Loucy (cell line): ENCODE measurements at regions not wholly inside any gene's neighbourhood (a gene's known extent, or its start where the extent isn't known, plus 50 kb on each side); places are given as distances from the start of the nearest gene placed in this dataset.

Experiments used
- H2AFZ ChIP-seq: fragments of 200-600 bp; sonication (generic); 2 replicates; pipeline ENCODE4 v1.6.0; 2016; ENCODE audit warnings: antibody characterized with exemption, mild to moderate bottlenecking, low read length, moderate library complexity
- H3F3A ChIP-seq: fragments of 200-600 bp; 2 replicates; pipeline ENCODE4 v1.6.0; 2016; ENCODE audit warnings: antibody characterized with exemption, low read depth, mild to moderate bottlenecking
- H3K27me3 ChIP-seq: fragments of 200-600 bp; sonication (generic); 2 replicates; pipeline ENCODE4 v1.6.1; 2014; ENCODE audit warnings: low read length, mild to moderate bottlenecking; ENCODE audit not compliant: insufficient read depth, poor library complexity, severe bottlenecking
- H3K36me3 ChIP-seq: fragments of 200-600 bp; sonication (generic); 2 replicates; pipeline ENCODE4 v1.6.1; 2016; ENCODE audit warnings: low read length; ENCODE audit not compliant: insufficient read depth
- H3K4me1 ChIP-seq: fragments of 200-600 bp; sonication (generic); 2 replicates; pipeline ENCODE4 v1.5.1; 2014; ENCODE audit warnings: low read length, mild to moderate bottlenecking; ENCODE audit not compliant: insufficient read depth, poor library complexity, severe bottlenecking
- H3K4me2 ChIP-seq: fragments of 200-600 bp; sonication (generic); 2 replicates; pipeline ENCODE4 v1.6.0; 2014; ENCODE audit warnings: antibody characterized with exemption, low read length, low read depth, mild to moderate bottlenecking; ENCODE audit not compliant: poor library complexity, severe bottlenecking
- H3K4me3 ChIP-seq: fragments of 200-600 bp; sonication (generic); 2 replicates; pipeline ENCODE4 v1.5.1; 2014; ENCODE audit warnings: low read length, mild to moderate bottlenecking, mixed read lengths; ENCODE audit not compliant: poor library complexity, severe bottlenecking
- H3K79me2 ChIP-seq: fragments of 200-600 bp; sonication (generic); 2 replicates; pipeline ENCODE4 v1.6.1; 2014; ENCODE audit warnings: low read length; ENCODE audit not compliant: insufficient read depth
- H3K9ac ChIP-seq: fragments of 200-600 bp; sonication (generic); 2 replicates; pipeline ENCODE4 v1.6.0; 2014; ENCODE audit warnings: mild to moderate bottlenecking, low read depth, low read length, moderate library complexity; ENCODE audit not compliant: poor library complexity, severe bottlenecking
- H3K9me2 ChIP-seq: fragments of 200-600 bp; sonication (generic); replicated peaks from 2 replicates; pipeline ENCODE4 v1.6.1; 2016; ENCODE audit warnings: low read depth, low read length, mixed read lengths
- H3K9me3 ChIP-seq: fragments of 200-600 bp; sonication (generic); 2 replicates; pipeline ENCODE4 v1.6.1; 2014; ENCODE audit warnings: mild to moderate bottlenecking, antibody characterized with exemption, low read length, low read depth; ENCODE audit not compliant: insufficient read depth
- H4K20me1 ChIP-seq: fragments of 200-600 bp; sonication (generic); 2 replicates; pipeline ENCODE4 v1.6.0; 2014; ENCODE audit warnings: antibody characterized with exemption, low read length, mild to moderate bottlenecking; ENCODE audit not compliant: insufficient read depth, poor library complexity, severe bottlenecking
- EZH2phosphoT487 ChIP-seq: fragments of 200-600 bp; IDR thresholded peaks from 2 replicates; pipeline ENCODE4 v1.6.1; 2018; ENCODE audit warnings: antibody characterized with exemption, mild to moderate bottlenecking, moderate library complexity, borderline replicate concordance
- TF ChIP-seq, protein P1 (sequence below): fragments of 200-600 bp; sonication (generic); conservative IDR thresholded peaks from 2 replicates; pipeline ENCODE4 v1.5.1; 2014; ENCODE audit warnings: mild to moderate bottlenecking, antibody characterized with exemption, low read length

DNA sequence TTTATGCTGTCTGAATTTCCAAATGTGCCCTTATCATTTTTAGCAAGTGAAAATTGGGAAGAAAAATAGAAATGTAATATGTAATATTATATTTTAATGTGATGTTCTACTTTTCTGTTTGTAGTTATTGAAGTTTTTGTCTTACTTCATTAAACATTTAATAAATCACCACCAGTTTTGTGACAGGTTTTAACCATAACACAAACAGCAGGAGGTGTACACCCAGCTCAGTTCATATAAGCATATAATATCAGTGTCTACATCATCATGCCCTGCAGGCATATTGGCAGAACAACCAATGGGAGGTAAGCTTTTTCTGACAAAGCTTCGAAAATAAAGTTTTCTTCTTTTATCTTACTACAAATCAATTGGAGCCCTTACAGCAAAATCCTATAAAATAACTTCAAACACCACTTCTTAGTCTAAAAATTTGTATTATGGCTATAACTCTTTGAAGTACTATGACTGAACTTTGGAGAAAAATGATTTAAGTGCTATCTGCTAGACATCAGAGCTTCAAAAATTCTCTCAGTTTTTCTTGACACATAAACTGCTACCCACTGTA is 236.7 kb downstream of the BARHL2 start:
- H3K9ac ChIP-seq: no peak overlapping the region
- H3K79me2 ChIP-seq: no peaks in the 10 kb centered on the region
- H3K9me2 ChIP-seq: no peaks in the 10 kb centered on the region
- no peak overlapping the region for H3K4me2 ChIP-seq
- H3K36me3 ChIP-seq: no peaks in the 10 kb centered on the region
- no peaks in the 10 kb centered on the region for H4K20me1 ChIP-seq
- no peaks in the 10 kb centered on the region for H3K27me3 ChIP-seq
- no peaks in the 10 kb centered on the region for H3K4me1 ChIP-seq
- no peaks in the 10 kb centered on the region for H3F3A ChIP-seq
- H2AFZ ChIP-seq: no peak overlapping the region
- no peak overlapping the region for H3K4me3 ChIP-seq
- H3K9me3 ChIP-seq: no peaks in the 10 kb centered on the region
- no peak for TF ChIP-seq EZH2phosphoT487
- TF ChIP-seq, protein P1, sequence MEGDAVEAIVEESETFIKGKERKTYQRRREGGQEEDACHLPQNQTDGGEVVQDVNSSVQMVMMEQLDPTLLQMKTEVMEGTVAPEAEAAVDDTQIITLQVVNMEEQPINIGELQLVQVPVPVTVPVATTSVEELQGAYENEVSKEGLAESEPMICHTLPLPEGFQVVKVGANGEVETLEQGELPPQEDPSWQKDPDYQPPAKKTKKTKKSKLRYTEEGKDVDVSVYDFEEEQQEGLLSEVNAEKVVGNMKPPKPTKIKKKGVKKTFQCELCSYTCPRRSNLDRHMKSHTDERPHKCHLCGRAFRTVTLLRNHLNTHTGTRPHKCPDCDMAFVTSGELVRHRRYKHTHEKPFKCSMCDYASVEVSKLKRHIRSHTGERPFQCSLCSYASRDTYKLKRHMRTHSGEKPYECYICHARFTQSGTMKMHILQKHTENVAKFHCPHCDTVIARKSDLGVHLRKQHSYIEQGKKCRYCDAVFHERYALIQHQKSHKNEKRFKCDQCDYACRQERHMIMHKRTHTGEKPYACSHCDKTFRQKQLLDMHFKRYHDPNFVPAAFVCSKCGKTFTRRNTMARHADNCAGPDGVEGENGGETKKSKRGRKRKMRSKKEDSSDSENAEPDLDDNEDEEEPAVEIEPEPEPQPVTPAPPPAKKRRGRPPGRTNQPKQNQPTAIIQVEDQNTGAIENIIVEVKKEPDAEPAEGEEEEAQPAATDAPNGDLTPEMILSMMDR: no peak

DNA sequence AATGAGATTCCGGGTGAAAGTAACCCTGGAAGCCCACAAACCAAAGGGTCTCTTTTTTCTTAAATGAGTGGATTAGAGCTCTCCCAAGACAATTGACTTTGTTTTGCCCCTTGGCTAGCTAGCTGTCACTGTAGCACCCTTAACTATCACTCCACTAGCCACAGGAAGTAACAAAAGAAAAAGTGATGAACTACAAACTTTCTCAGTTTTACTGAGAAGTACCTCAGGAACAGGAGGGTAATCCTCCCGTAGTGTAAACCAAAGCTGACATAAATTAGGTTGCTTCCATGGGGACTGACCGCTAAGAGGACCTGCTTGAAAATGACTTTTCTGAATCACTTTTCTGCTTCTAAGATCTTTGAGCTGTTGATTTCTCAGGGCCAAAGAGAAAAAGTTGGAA is 240.1 kb downstream of the BARHL2 start:
- Histone ChIP-seq H3K27me3 (no peaks in the 10 kb centered on the region), H3K9me2 (no peaks in the 10 kb centered on the region), H4K20me1 (no peaks in the 10 kb centered on the region), H3K4me2 (no peak overlapping the region), H3K4me1 (no peaks in the 10 kb centered on the region), H3K79me2 (no peaks in the 10 kb centered on the region), H3K36me3 (no peaks in the 10 kb centered on the region), H3K9me3 (no peaks in the 10 kb centered on the region), H3K4me3 (no peak overlapping the region), H3K9ac (no peak overlapping the region), H2AFZ (no peak overlapping the region), H3F3A (no peaks in the 10 kb centered on the region)
- TF ChIP-seq, protein P1: no peak
- TF ChIP-seq EZH2phosphoT487: no peak

DNA sequence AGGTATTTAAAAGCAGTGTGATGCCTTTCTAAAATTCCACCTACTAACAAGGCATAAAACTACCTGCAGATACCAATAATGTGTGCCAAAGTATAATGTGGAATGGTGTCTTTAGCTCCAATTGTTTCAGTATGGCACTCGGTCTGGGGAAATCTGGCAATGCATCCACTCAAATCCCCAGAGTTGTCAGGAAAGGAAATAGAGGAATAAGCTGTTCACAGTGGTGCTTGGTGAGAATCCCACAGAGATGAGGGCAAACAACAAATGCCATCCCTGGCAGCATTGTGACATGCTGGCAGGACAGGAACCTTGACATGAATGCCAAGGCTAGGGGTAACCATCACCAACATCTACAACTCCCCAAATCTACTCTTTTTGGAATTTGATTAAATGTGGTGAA is 240.7 kb downstream of the BARHL2 start:
- H3K36me3 ChIP-seq: no peaks in the 10 kb centered on the region
- H4K20me1 ChIP-seq: no peaks in the 10 kb centered on the region
- no peaks in the 10 kb centered on the region for H3K27me3 ChIP-seq
- H3F3A ChIP-seq: no peaks in the 10 kb centered on the region
- no peak overlapping the region for H3K4me2 ChIP-seq
- TF ChIP-seq EZH2phosphoT487: no peak
- TF ChIP-seq, protein P1: no peak
- no peaks in the 10 kb centered on the region for H3K4me1 ChIP-seq
- H3K79me2 ChIP-seq: no peaks in the 10 kb centered on the region
- H3K9me3 ChIP-seq: no peaks in the 10 kb centered on the region
- H2AFZ ChIP-seq: no peak overlapping the region
- H3K4me3 ChIP-seq: no peak overlapping the region
- no peak overlapping the region for H3K9ac ChIP-seq
- no peaks in the 10 kb centered on the region for H3K9me2 ChIP-seq
